NCI-H526 treated with DMSO at 0.1 percent for 48 hours (cell line): ENCODE measurements at regions not wholly inside any gene's neighbourhood (a gene's known extent, or its start where the extent isn't known, plus 50 kb on each side); places are given as distances from the start of the nearest gene placed in this dataset.
"Not testable (repeated sequence)": the region's sequence is repeated elsewhere in the genome, so short reads cannot be mapped to it uniquely, and the experiment has no call there.

ENCODE experiments used
- DNase-seq: peaks from one replicate; lab custom pipeline; 2025; lab: John Stamatoyannopoulos, UW

DNA sequence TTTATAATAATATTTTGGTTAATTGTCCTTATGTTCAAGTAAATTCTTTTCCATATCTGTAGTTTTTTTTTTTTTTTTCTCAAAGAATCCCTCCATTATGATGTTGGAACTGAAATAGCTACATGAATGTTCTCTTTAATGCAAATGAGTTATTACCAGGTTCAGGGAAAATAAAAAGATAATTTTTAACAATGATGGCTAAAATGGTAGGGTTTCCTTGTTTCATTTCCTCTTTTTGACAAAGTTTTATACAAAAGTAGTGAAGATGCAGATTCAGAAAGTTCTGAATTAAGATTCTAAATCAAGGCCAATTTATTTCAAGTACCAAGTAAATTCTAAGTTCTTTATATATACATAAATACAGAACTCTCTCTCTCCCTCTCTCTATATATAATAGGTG is 779.0 kb upstream of the INTU start:
- no peak for DNase-seq

- no peak for DNase-seq
These were observed 775.9 kb upstream of the INTU start for GRCh38 chr4:126856906-126857305.

GRCh38 chr4:126859314-126859713 is 773.4 kb upstream of the INTU start:
- no peak for DNase-seq

DNA sequence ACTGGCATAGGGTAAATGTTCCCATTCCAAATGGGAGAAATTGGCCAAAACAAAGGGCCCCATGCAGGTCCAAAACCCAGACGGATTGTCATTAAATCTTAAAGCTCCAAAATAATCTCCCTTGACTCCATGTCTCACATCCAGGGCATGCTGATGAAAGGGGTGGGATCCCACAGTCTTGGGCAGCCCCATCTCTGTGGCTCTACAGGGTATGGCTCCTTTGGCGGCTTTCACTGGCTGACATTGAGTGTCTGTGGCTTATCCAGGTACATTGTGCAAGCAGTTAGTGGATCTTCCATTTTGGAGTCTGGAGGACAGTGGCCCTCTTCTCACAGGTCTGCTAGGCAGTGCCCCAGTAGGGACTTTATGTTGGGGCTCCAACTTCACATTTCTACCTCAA is 772.9 kb upstream of the INTU start:
- no peak for DNase-seq

- DNase-seq, result no peak
These were observed 772.4 kb upstream of the INTU start for GRCh38 chr4:126860308-126860707.

DNA sequence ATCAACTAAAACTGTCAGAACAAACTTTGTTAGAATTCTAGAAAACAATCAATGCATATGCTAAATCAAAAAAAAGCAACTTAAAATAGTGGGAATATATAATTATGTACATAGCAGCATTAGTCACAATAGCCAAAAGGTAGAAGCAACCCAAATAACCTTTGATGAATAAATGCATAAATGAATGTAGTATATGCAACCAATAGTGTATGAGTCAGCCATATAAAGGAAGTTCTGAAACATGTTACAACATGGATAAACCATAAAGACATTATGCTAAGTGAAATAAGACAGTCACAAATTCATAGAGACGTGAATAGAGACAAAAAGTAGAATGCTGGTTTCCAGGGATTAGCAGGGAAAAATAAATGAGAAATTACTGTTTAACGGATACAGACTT is 762.8 kb upstream of the INTU start:
- no peak for DNase-seq

- DNase-seq, result no peak
These were observed 760.9 kb upstream of the INTU start for GRCh38 chr4:126871810-126872209.

GRCh38 chr4:126874533-126874932 is 758.2 kb upstream of the INTU start:
- no peak for DNase-seq

GRCh38 chr4:126888968-126889367 is 743.8 kb upstream of the INTU start:
- no peak for DNase-seq

DNA sequence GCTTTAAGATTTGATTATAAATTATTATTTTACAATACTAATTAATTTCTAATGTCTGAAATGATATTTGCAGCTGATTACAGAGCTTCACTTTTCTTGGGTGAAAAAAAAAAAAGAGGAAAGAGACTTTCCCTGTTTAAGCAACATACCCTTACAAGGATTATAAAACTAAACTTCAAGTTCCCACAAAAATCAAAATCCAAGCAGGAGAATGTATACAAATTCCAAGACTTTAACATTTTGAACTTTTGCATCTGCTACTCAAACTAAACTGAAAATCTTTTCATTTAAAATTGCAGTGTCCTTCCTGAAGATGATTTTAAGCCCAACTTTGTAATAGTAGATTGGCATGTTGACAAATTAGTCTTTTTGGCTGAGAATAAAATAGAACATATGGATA is 742.4 kb upstream of the INTU start:
- DNase-seq, result no peak

GRCh38 chr4:126890994-126891393 is 741.8 kb upstream of the INTU start:
- no peak for DNase-seq

DNA sequence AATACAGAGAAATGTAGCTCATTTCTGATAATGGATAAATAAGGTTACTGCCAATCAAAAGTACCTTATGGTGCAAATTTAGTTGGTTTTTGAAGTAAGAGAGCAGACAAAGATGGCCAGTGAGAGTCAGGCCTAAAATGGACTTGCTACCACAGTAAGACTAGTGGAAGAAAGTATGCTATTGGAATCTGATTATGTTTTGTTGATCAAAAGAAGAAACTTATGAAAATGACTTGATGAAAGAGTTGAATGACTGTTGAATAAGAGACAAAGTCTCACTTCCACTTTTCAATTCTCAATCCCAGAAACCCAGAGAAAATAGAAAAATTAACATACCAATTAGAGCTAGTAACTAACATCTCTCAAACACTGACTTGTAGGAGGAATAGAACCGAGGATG is 737.8 kb upstream of the INTU start:
- no peak for DNase-seq

- no peak for DNase-seq
These were observed 736.7 kb upstream of the INTU start for GRCh38 chr4:126895988-126896570.

DNA sequence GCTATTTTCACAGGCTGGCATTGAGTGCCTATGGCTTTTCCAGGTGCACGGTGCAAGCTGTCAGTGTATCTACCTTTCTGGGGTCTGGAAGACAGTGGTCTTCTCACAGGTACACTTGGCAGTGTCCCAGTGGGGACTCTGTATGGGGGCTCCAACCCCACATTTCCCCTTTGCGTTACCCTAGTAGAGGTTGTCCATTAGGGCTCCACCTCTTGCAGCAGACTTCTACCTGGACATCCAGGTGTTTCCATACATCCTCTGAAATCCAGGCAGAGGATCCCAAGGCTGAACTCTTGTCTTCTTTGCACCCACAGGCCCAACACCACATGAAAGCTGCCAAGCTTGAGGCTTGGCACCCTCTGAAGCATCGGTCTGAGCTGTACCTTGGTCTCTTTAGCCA is 735.7 kb upstream of the INTU start:
- DNase-seq, result no peak

DNA sequence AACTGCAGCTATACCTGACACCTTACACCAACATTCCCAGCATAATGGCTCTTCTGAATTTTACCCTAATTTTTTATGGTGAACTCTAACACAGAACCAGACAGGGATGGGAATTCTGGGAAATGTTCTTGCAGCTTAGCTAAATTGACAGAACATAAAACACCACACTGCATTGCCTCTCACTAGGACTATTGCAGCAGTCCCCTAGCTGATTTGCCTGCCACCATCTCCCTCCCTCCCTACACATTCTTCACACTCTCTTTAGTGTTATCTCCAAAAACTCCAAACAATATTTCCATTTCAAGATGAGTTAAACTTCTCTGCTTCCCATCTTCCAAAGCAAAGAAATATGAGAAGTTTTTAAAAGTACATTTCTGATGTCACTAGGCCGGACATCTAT is 733.9 kb upstream of the INTU start:
- no peak for DNase-seq

GRCh38 chr4:126899331-126899801 is 733.4 kb upstream of the INTU start:
- DNase-seq, result no peak

DNA sequence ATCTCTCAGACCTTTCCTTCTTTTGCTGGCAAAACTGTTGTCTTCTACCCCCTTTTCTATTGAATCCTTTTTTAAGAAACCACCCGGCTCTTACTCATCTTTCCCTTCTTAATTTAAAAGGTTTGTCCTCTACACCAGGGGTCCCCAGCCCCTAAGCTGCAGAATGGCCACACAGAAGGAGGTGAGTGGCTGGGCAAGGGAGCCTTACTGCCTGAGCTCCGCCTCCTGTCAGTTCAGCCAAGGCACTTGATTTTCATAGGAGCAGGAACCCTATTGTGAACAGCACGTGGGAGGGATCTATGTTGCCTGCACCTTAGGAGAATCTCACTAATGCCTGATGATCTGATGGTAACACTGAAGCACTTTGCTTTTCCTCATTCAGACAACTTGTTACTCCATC is 726.3 kb upstream of the INTU start:
- DNase-seq, result no peak

DNA sequence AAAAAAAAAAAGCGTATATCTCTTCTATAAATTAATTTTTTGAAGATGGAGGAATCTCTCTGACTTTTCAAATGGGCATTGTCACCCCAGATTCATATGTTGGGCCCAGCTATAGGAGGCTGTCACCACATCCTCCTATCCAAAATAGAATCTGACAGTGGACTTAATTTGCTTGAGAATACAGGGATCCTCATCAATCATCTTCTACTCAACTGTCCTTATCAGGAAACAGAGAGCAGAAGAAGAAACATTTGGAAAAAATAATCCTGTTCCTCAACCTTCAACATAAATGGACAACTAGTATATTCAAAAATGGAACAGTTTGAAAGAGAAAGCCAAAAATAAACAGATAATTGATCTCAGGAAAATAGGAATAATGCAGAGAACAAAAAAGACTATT is 725.4 kb upstream of the INTU start:
- no peak for DNase-seq

- no peak for DNase-seq
These were observed 716.6 kb upstream of the INTU start for GRCh38 chr4:126916049-126916625.

DNA sequence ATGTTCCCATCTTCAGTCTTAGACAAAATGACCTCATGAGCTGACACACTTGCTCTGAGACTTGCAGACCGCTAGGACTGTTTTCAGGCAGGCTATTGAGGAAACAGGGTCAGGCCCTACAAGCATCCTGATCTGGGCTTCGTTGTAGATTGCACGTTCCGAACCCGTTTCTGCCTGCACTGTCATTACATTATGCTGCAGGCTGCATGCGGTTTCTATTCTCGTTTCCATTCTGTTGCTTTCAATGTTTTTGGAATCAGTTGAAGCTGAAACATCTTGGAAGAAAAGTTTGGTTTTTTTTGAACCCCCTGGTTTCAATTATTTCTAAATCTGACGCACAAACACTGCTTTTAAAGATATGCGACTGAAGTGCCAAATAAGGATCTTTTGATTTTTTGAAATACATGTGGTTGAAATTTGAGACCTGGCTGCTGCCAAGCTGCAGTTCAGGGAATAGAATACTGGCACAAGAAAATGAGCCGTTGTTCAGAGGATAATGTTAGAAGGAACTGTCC is 716.1 kb upstream of the INTU start:
- DNase-seq, result no peak

GRCh38 chr4:126922328-126922938 is 710.3 kb upstream of the INTU start:
- not testable (repeated sequence) for DNase-seq

GRCh38 chr4:126924237-126924636 is 708.5 kb upstream of the INTU start:
- DNase-seq, result no peak

DNA sequence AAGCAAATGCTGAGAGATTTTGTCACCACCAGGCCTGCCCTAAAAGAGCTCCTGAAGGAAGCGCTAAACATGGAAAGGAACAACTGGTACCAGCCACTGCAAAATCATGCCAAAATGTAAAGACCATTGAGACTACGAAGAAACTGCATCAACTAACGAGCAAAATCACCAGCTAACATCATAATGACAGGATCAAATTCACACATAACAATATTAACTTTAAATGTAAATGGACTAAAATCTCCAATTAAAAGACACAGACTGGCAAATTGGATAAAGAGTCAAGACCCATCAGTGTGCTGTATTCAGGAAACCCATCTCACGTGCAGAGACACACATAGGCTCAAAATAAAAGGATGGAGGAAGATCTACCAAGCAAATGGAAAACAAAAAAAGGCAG is 702.7 kb upstream of the INTU start:
- DNase-seq, result not testable (repeated sequence)

DNA sequence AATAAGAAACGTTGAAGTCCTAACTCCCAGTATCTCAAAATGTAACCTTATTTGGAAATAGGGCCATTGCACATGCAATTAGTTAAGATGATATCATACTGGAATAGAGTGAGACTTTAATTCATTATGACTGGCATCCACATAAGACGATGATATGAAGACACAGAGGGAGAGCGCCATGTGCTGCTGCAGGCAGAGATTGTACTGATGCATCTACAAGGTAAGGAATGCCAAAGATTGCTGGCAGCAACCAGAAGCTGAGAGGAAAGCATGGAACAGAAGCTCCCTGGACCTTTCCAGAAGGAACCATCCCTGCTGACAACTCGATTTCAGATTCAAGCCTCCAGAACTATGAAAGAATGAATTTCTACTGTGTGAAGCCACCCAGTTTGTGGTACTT is 697.0 kb upstream of the INTU start:
- DNase-seq, result no peak
